ENCODE measurements at regions not wholly inside any gene's neighbourhood (a gene's known extent, or its start where the extent isn't known, plus 50 kb on each side); places are given as distances from the start of the nearest gene placed in this dataset.

DNA sequence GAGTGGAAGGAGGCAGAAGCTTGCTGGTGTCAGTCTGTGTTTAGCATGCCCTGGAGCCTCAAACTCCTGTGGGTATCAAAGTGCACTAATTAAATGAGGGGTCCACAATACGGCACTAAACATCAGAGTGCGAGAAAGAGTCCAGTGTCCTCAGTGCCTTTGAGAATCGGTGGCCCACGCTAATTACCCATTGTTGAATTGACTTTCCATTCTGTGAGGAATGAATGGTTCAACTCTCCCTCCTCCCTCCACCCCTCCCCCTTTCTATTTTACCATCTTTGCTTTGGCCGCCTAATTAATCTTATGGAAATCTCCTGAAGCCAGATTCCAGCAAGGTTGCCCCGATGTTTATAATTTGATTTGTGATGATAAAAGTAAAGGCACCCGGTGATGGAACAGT is 217.8 kb downstream of the TFEC start:
- TF ChIP-seq EZH2 (IDR thresholded peaks at IDR 0.05; ENCODE audit: insufficient read depth, poor library complexity, severe bottlenecking): no peak
- TF ChIP-seq EZH2phosphoT487 (IDR thresholded peaks at IDR 0.05; ENCODE audit: insufficient read depth, low read depth): no peak

GRCh38 chr7:115805458-115805857 is 225.1 kb downstream of the TFEC start:
- in situ Hi-C loops (cut with MboI): no loop called here
- Histone ChIP-seq H3K27ac (no peak overlapping the region), H3K9me3 (ENCODE audit: low read depth) (no peaks in the 10 kb centered on the region), H4K20me1 (ENCODE audit: insufficient read depth) (no peaks in the 10 kb centered on the region), H3K9ac (no peak overlapping the region), H3K9me2 (ENCODE audit: insufficient read depth) (no peaks in the 10 kb centered on the region; the same call in 1 of the 2 replicates), H3K36me3 (ENCODE audit: low read depth) (no peaks in the 10 kb centered on the region), H3K4me1 (ENCODE audit: insufficient read depth) (no peaks in the 10 kb centered on the region), H3K4me2 (ENCODE audit: unreplicated experiment) (no peak overlapping the region), H3K4me3 (no peak overlapping the region), H3F3A (ENCODE audit: insufficient read depth) (no peaks in the 10 kb centered on the region), H2AFZ (no peak overlapping the region), H3K27me3 (replicated peaks; ENCODE audit: insufficient read depth) (no peaks in the 10 kb centered on the region), H3K79me2 (ENCODE audit: insufficient read depth) (no peaks in the 10 kb centered on the region)
- WGBS, 2 experiments (ENCODE audit: low coverage in 1 of 2, low lambda C conversion rate in 2 of 2, missing lambda C conversion rate in 2 of 2): 46 to 48% methylated on average over 8 of the region's 8 CpGs
- TF ChIP-seq EZH2 (IDR thresholded peaks at IDR 0.05; ENCODE audit: insufficient read depth, poor library complexity, severe bottlenecking) (no peak), EZH2phosphoT487 (IDR thresholded peaks at IDR 0.05; ENCODE audit: insufficient read depth, low read depth) (no peak)
- DNase-seq: peak; percentile 7

More for the DNA sequence above, 217.8 kb downstream of the TFEC start:
- no peak for DNase-seq
- Histone ChIP-seq H2AFZ (no peak overlapping the region), H4K20me1 (ENCODE audit: insufficient read depth) (no peaks in the 10 kb centered on the region), H3K27ac (no peak overlapping the region), H3K79me2 (ENCODE audit: insufficient read depth) (no peaks in the 10 kb centered on the region), H3K4me1 (ENCODE audit: insufficient read depth) (no peaks in the 10 kb centered on the region), H3K9me2 (ENCODE audit: insufficient read depth) (no peaks in the 10 kb centered on the region), H3K4me2 (ENCODE audit: unreplicated experiment) (no peak overlapping the region), H3K4me3 (no peak overlapping the region), H3K9ac (no peak overlapping the region), H3K9me3 (ENCODE audit: low read depth) (no peaks in the 10 kb centered on the region), H3K36me3 (ENCODE audit: low read depth) (no peaks in the 10 kb centered on the region), H3F3A (ENCODE audit: insufficient read depth) (no peaks in the 10 kb centered on the region), H3K27me3 (replicated peaks; ENCODE audit: insufficient read depth) (peaks cover 7% of the 10 kb centered on the region; the same call in 1 of the 2 replicates)
- 82 to 90% methylated on average over 7 of the region's 7 CpGs for WGBS, 2 experiments (ENCODE audit: low coverage in 1 of 2, low lambda C conversion rate in 2 of 2, missing lambda C conversion rate in 2 of 2)
- in situ Hi-C loops (cut with MboI): no loop called here

- DNase-seq: no peak
- Histone ChIP-seq H3K4me3 (no peak overlapping the region), H3K9me3 (ENCODE audit: low read depth) (no peaks in the 10 kb centered on the region), H3F3A (ENCODE audit: insufficient read depth) (no peaks in the 10 kb centered on the region), H3K27me3 (replicated peaks; ENCODE audit: insufficient read depth) (no peaks in the 10 kb centered on the region), H3K36me3 (ENCODE audit: low read depth) (no peaks in the 10 kb centered on the region), H3K27ac (no peak overlapping the region), H3K4me1 (ENCODE audit: insufficient read depth) (no peaks in the 10 kb centered on the region), H3K79me2 (ENCODE audit: insufficient read depth) (no peaks in the 10 kb centered on the region), H4K20me1 (ENCODE audit: insufficient read depth) (no peaks in the 10 kb centered on the region), H3K4me2 (ENCODE audit: unreplicated experiment) (no peak overlapping the region), H2AFZ (no peak overlapping the region), H3K9me2 (ENCODE audit: insufficient read depth) (no peaks in the 10 kb centered on the region; the same call in 1 of the 2 replicates), H3K9ac (no peak overlapping the region)
- TF ChIP-seq EZH2phosphoT487 (IDR thresholded peaks at IDR 0.05; ENCODE audit: insufficient read depth, low read depth) (no peak), EZH2 (IDR thresholded peaks at IDR 0.05; ENCODE audit: insufficient read depth, poor library complexity, severe bottlenecking) (no peak)
- in situ Hi-C loops (cut with MboI): no loop called here
Measured at GRCh38 chr7:115802415-115802814, 228.1 kb downstream of the TFEC start.

- DNase-seq: no peak
- Histone ChIP-seq H3K36me3 (ENCODE audit: low read depth) (no peaks in the 10 kb centered on the region), H3K27me3 (replicated peaks; ENCODE audit: insufficient read depth) (no peaks in the 10 kb centered on the region), H3K9ac (no peak overlapping the region), H4K20me1 (ENCODE audit: insufficient read depth) (no peaks in the 10 kb centered on the region), H3K27ac (no peak overlapping the region), H3K4me2 (ENCODE audit: unreplicated experiment) (no peak overlapping the region), H3K4me1 (ENCODE audit: insufficient read depth) (no peaks in the 10 kb centered on the region), H3K4me3 (no peak overlapping the region), H3K79me2 (ENCODE audit: insufficient read depth) (no peaks in the 10 kb centered on the region), H2AFZ (peak overlapping the region; percentile 26; the same call in 1 of the 2 replicates), H3K9me3 (ENCODE audit: low read depth) (no peaks in the 10 kb centered on the region), H3K9me2 (ENCODE audit: insufficient read depth) (no peaks in the 10 kb centered on the region), H3F3A (ENCODE audit: insufficient read depth) (no peaks in the 10 kb centered on the region)
- TF ChIP-seq EZH2phosphoT487 (IDR thresholded peaks at IDR 0.05; ENCODE audit: insufficient read depth, low read depth) (no peak), EZH2 (IDR thresholded peaks at IDR 0.05; ENCODE audit: insufficient read depth, poor library complexity, severe bottlenecking) (no peak)
- WGBS, 2 experiments (ENCODE audit: low coverage in 1 of 2, low lambda C conversion rate in 2 of 2, missing lambda C conversion rate in 2 of 2): 13 to 14% methylated on average over 2 of the region's 2 CpGs
- in situ Hi-C loops (cut with MboI): no loop called here
Measured at GRCh38 chr7:115799430-115799829, 231.1 kb downstream of the TFEC start.

All from GM23248 (cell line).